T-helper 1 cell (primary cell): ENCODE measurements at regions not wholly inside any gene's neighbourhood (a gene's known extent, or its start where the extent isn't known, plus 50 kb on each side); places are given as distances from the start of the nearest gene placed in this dataset.

Source experiments
- DNase-seq, 5 donors: peaks; one replicate each; pipeline ENCODE4 v3.0.0-alpha.2; 2012 to 2020

- no peak for DNase-seq
Observed at GRCh38 chrX:26070882-26071281, 67.3 kb upstream of the MAGEB18 start.

DNA sequence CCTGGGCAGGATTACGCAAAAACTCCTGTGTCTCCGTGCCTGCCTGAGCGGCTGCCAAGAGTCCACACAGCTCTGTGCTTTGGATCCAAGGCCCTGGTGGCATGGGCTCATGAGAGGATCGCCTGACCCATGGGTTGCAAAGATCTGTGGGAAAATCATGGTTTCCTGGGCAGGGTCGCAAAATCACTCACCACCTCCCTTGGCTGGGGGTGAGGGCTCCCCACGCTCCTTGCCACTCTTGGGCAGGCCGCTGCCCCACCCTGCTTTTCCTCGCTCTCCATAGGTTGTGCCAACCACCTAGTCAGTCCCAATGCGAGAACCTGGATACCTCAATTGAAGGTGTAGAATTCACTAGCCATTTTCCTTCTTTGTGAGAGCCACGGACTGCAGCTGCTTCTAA is 66.5 kb upstream of the MAGEB18 start:
- no peak for DNase-seq

DNA sequence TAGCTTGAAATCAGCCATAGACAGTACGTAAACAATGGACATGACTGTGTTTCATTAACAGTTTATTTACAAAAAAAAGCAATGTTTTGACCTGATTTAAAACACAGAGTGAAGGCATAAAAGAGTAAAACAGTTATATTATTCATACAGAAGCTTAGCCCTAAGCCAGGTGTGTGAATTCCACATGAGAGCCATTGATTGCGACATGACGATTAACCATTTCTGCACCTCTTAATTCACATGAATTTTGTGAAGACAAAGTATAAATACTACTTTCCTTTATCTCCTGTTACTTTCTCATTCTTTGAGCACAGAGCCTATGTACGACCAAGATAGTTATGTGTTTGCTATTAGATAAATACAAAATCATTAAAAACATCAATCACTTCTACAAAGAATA is 55.0 kb upstream of the MAGEB18 start:
- no peak for DNase-seq
